OCI-LY1 (cell line): ENCODE measurements at regions not wholly inside any gene's neighbourhood (a gene's known extent, or its start where the extent isn't known, plus 50 kb on each side); places are given as distances from the start of the nearest gene placed in this dataset.

ENCODE experiments used
- EZH2 ChIP-seq: fragments of 200-600 bp; sonication (generic), shearing (Covaris generic); IDR thresholded peaks from 2 replicates; pipeline ENCODE4 v1.8.0; 2017; ENCODE audit warnings: borderline replicate concordance, mixed run types, mild to moderate bottlenecking, antibody characterized with exemption, low read length, moderate library complexity, mixed read lengths
- TF ChIP-seq, protein P1 (sequence below): fragments of 200-600 bp; sonication (generic), shearing (Covaris generic); IDR thresholded peaks from 2 replicates; pipeline ENCODE4 v1.5.1; 2017; ENCODE audit warnings: mild to moderate bottlenecking, antibody characterized with exemption, low read length, moderate library complexity, mixed read lengths

DNA sequence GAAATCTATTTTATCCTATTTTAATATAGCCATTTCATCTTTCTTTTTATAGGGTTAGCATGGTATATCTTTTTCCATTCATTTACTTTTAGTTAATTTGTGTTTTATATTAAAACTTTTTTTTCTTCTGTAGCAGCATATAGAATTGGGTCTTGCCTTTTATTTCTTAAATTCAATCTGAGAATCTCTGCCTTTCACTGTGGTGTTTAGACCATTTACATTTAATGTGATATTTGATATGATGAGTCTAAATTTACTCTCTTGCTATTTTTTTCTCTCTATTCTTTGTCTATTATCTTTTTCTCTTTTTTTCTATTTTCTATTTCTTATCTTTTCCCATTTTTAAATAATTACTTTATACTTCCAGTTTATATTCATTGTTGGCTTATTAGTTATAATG is 105.4 kb upstream of the HAND2 start:
- TF ChIP-seq, protein P1, sequence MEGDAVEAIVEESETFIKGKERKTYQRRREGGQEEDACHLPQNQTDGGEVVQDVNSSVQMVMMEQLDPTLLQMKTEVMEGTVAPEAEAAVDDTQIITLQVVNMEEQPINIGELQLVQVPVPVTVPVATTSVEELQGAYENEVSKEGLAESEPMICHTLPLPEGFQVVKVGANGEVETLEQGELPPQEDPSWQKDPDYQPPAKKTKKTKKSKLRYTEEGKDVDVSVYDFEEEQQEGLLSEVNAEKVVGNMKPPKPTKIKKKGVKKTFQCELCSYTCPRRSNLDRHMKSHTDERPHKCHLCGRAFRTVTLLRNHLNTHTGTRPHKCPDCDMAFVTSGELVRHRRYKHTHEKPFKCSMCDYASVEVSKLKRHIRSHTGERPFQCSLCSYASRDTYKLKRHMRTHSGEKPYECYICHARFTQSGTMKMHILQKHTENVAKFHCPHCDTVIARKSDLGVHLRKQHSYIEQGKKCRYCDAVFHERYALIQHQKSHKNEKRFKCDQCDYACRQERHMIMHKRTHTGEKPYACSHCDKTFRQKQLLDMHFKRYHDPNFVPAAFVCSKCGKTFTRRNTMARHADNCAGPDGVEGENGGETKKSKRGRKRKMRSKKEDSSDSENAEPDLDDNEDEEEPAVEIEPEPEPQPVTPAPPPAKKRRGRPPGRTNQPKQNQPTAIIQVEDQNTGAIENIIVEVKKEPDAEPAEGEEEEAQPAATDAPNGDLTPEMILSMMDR, result no peak
- TF ChIP-seq EZH2, result no peak
